Panc1 (cell line): ENCODE measurements at regions not wholly inside any gene's neighbourhood (a gene's known extent, or its start where the extent isn't known, plus 50 kb on each side); places are given as distances from the start of the nearest gene placed in this dataset.

Experiments
- SIN3A ChIP-seq: IDR thresholded peaks from 2 replicates; pipeline ENCODE4 v1.6.1; 2012; ENCODE audit warnings: low read depth, mild to moderate bottlenecking, low read length, moderate library complexity, borderline replicate concordance; ENCODE audit not compliant: insufficient read depth
- TF ChIP-seq, protein P1 (sequence below): fragments of 450-650 bp; IDR thresholded peaks from 2 replicates; pipeline ENCODE4 v1.5.1; 2017; ENCODE audit warnings: mild to moderate bottlenecking

DNA sequence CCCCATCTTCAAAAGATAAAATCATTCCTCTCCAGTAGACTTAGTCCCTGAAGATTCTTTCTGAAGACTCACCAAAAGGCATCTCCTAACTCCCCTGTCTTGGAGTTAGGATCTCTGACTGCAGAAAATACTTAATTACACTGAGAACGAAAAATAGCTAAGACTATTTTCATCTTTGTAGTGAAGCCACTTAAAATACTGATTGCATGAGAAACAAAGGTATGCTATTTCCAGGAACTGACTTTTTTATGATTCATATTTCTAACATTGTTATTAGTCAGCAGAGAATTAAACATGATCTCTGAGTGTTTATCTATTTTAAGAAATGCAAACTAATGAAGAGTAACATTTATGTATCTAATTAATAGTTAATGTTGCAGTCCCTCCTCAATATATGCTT is 71.8 kb upstream of the NR3C2 start:
- no peak for TF ChIP-seq SIN3A
- TF ChIP-seq, protein P1, sequence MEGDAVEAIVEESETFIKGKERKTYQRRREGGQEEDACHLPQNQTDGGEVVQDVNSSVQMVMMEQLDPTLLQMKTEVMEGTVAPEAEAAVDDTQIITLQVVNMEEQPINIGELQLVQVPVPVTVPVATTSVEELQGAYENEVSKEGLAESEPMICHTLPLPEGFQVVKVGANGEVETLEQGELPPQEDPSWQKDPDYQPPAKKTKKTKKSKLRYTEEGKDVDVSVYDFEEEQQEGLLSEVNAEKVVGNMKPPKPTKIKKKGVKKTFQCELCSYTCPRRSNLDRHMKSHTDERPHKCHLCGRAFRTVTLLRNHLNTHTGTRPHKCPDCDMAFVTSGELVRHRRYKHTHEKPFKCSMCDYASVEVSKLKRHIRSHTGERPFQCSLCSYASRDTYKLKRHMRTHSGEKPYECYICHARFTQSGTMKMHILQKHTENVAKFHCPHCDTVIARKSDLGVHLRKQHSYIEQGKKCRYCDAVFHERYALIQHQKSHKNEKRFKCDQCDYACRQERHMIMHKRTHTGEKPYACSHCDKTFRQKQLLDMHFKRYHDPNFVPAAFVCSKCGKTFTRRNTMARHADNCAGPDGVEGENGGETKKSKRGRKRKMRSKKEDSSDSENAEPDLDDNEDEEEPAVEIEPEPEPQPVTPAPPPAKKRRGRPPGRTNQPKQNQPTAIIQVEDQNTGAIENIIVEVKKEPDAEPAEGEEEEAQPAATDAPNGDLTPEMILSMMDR: no peak
